Left lobe of liver (tissue), 2 donors: ENCODE measurements at regions not wholly inside any gene's neighbourhood (a gene's known extent, or its start where the extent isn't known, plus 50 kb on each side); places are given as distances from the start of the nearest gene placed in this dataset.
"Not testable (repeated sequence)": the region's sequence is repeated elsewhere in the genome, so short reads cannot be mapped to it uniquely, and the experiment has no call there.

ENCODE experiments used
- ATAC-seq: fragments of 200-7000 bp; cut with Tn5 transposase; one replicate; pipeline ENCODE4 v1.9.1; 2020; ENCODE audit warnings: mild to moderate bottlenecking, moderate library complexity
- DNase-seq: peaks from one replicate; pipeline ENCODE4 v3.0.0-alpha.2; 2020; ENCODE audit warnings: low spot score
- donor health status: DM: no; HTN: no; CAD: no; lungs with moderate emphysema.
- donor health status: DM: no; HTN: yes; CAD: no.

GRCh38 chr6:144429753-144430152, 144.6 kb downstream of the UTRN start:
- no peak for DNase-seq
- no peak for ATAC-seq

- not testable (repeated sequence) for ATAC-seq, DNase-seq
These were observed 148.3 kb downstream of the UTRN start for GRCh38 chr6:144433446-144433845.

GRCh38 chr6:144434308-144434990, 149.3 kb downstream of the UTRN start:
- ATAC-seq (no peak), DNase-seq (no peak)

- ATAC-seq: peak; percentile 32
- DNase-seq: no peak
These were observed 150.7 kb downstream of the UTRN start for GRCh38 chr6:144435602-144436426.

- DNase-seq (no peak), ATAC-seq (no peak)
These were observed 152.0 kb downstream of the UTRN start for GRCh38 chr6:144437105-144437504.

- DNase-seq (no peak), ATAC-seq (peak; percentile 89)
These were observed 153.0 kb downstream of the UTRN start for GRCh38 chr6:144438103-144438502.

GRCh38 chr6:144439016-144439415, 153.9 kb downstream of the UTRN start:
- DNase-seq (no peak), ATAC-seq (no peak)

GRCh38 chr6:144441801-144442200, 156.7 kb downstream of the UTRN start:
- ATAC-seq: not testable (repeated sequence)

GRCh38 chr6:144443157-144443556, 158.0 kb downstream of the UTRN start:
- ATAC-seq: no peak
- no peak for DNase-seq

More at GRCh38 chr6:144441801-144442200, 156.7 kb downstream of the UTRN start:
- not testable (repeated sequence) for DNase-seq

- DNase-seq: no peak
- ATAC-seq: no peak
These were observed 162.3 kb downstream of the UTRN start for GRCh38 chr6:144447472-144447871.

GRCh38 chr6:144449218-144449617, 164.1 kb downstream of the UTRN start:
- no peak for DNase-seq
- no peak for ATAC-seq

GRCh38 chr6:144449911-144450597, 164.9 kb downstream of the UTRN start:
- DNase-seq (no peak), ATAC-seq (no peak)

- DNase-seq (no peak), ATAC-seq (no peak)
These were observed 175.4 kb downstream of the UTRN start for GRCh38 chr6:144460327-144461095.

- ATAC-seq (no peak), DNase-seq (no peak)
These were observed 176.9 kb downstream of the UTRN start for GRCh38 chr6:144462058-144462457.

- DNase-seq (no peak), ATAC-seq (no peak)
These were observed 181.6 kb downstream of the UTRN start for GRCh38 chr6:144466716-144467115.

- ATAC-seq (no peak), DNase-seq (no peak)
These were observed 182.1 kb downstream of the UTRN start for GRCh38 chr6:144467172-144467762.

- DNase-seq (no peak), ATAC-seq (no peak)
These were observed 182.8 kb downstream of the UTRN start for GRCh38 chr6:144467921-144468320.

GRCh38 chr6:144468709-144469108, 183.6 kb downstream of the UTRN start:
- DNase-seq (no peak), ATAC-seq (no peak)

GRCh38 chr6:144469144-144469575, 184.0 kb downstream of the UTRN start:
- DNase-seq (no peak), ATAC-seq (no peak)

- not testable (repeated sequence) for DNase-seq, ATAC-seq
These were observed 185.1 kb downstream of the UTRN start for GRCh38 chr6:144470201-144470600.
